Keratinocyte (primary cell): ENCODE measurements at regions not wholly inside any gene's neighbourhood (a gene's known extent, or its start where the extent isn't known, plus 50 kb on each side); places are given as distances from the start of the nearest gene placed in this dataset.

ENCODE experiments used
- DNase-seq: peaks from one replicate; pipeline ENCODE4 v3.0.0-alpha.2; 2011; ENCODE audit warnings: low read depth, missing footprints, low spot score
- FAIRE-seq: peaks from 2 replicates; lab custom pipeline; 2011; peaks lifted over from hg19 to GRCh38; lab: Jason Lieb, UNC
- H2AFZ ChIP-seq: 2 replicates; pipeline ENCODE4 v1.6.0; 2012; ENCODE audit warnings: low read length, control low read depth, inconsistent platforms; ENCODE audit not compliant: control insufficient read depth
- H3K27ac ChIP-seq: 2 replicates; pipeline ENCODE4 v1.5.1; 2011; ENCODE audit warnings: low read length; ENCODE audit not compliant: control insufficient read depth, insufficient read depth
- H3K27me3 ChIP-seq: 3 replicates; pipeline ENCODE4 v1.6.0; 2011; ENCODE audit warnings: low read length; ENCODE audit not compliant: control insufficient read depth, insufficient read depth; ENCODE audit errors: extremely low read depth
- H3K36me3 ChIP-seq, 2 experiments: 2 replicates in 1 of 2; 3 replicates in 1 of 2; pipeline ENCODE4 v1.5.1; 2011; ENCODE audit warnings: low read length in 2 of 2, mild to moderate bottlenecking in 1 of 2; ENCODE audit not compliant: control insufficient read depth in 2 of 2, insufficient read depth in 2 of 2; ENCODE audit errors: extremely low read depth in 1 of 2
- H3K4me1 ChIP-seq: 3 replicates; pipeline ENCODE4 v1.5.1; 2011; ENCODE audit warnings: low read length; ENCODE audit not compliant: control insufficient read depth, insufficient read depth; ENCODE audit errors: extremely low read depth
- H3K4me2 ChIP-seq: 3 replicates; pipeline ENCODE4 v1.6.0; 2011; ENCODE audit warnings: low read depth, low read length; ENCODE audit not compliant: control insufficient read depth, insufficient read depth; ENCODE audit errors: extremely low read depth
- H3K4me3 ChIP-seq, 3 experiments: fragments of 200-600 bp in 1 of 3; sonication (generic) in 1 of 3; 2 replicates in 2 of 3; 3 replicates in 1 of 3; pipeline ENCODE4 v1.5.1; 2011 to 2016; ENCODE audit warnings: low read length in 3 of 3, mild to moderate bottlenecking in 3 of 3, control low read depth in 2 of 3, inconsistent platforms in 1 of 3, low read depth in 1 of 3, mixed read lengths in 1 of 3, mixed run types in 1 of 3, moderate library complexity in 1 of 3; ENCODE audit not compliant: control insufficient read depth in 2 of 3, insufficient read depth in 2 of 3; ENCODE audit errors: extremely low read depth in 1 of 3
- H3K79me2 ChIP-seq: 2 replicates; pipeline ENCODE4 v1.6.0; 2012; ENCODE audit warnings: low read length; ENCODE audit not compliant: control insufficient read depth, insufficient read depth
- H3K9ac ChIP-seq: 3 replicates; pipeline ENCODE4 v1.6.0; 2011; ENCODE audit warnings: low read length; ENCODE audit not compliant: control insufficient read depth, insufficient read depth; ENCODE audit errors: extremely low read depth
- H3K9me1 ChIP-seq: 3 replicates; pipeline ENCODE4 v1.6.0; 2011; ENCODE audit warnings: low read length; ENCODE audit not compliant: control insufficient read depth, insufficient read depth; ENCODE audit errors: extremely low read depth
- H3K9me3 ChIP-seq: 2 replicates; pipeline ENCODE4 v1.5.1; 2012; ENCODE audit warnings: low read depth, low read length; ENCODE audit not compliant: control insufficient read depth
- H4K20me1 ChIP-seq: 3 replicates; pipeline ENCODE4 v1.6.0; 2011; ENCODE audit warnings: low read length; ENCODE audit not compliant: control insufficient read depth, insufficient read depth; ENCODE audit errors: extremely low read depth
- CTCF ChIP-seq, 3 experiments: IDR thresholded peaks in 1 of 3; conservative IDR thresholded peaks in 1 of 3; optimal IDR thresholded peaks in 1 of 3; 2 replicates in 2 of 3; 3 replicates in 1 of 3; pipeline versions ENCODE3 to v1.5.1; 2011; ENCODE audit warnings: low read length in 3 of 3, mild to moderate bottlenecking in 3 of 3, moderate library complexity in 2 of 3, control low read depth in 1 of 3, inconsistent platforms in 1 of 3; ENCODE audit not compliant: insufficient read depth in 2 of 3; ENCODE audit errors: extremely low read depth in 1 of 3
- EZH2 ChIP-seq: IDR thresholded peaks from one replicate; pipeline ENCODE4 v1.6.1; 2012; ENCODE audit warnings: inconsistent platforms, mild to moderate bottlenecking, low read length, moderate library complexity
- dilution Hi-C: fragments of 300-500 bp; cut with MboI; formaldehyde crosslinking; loops from one replicate; pipeline ENCODE4 v1.7.0; 2020; ENCODE audit warnings: low sequenced_read_pairs; ENCODE audit not compliant: extremely low pct_ligation_motif_present

DNA sequence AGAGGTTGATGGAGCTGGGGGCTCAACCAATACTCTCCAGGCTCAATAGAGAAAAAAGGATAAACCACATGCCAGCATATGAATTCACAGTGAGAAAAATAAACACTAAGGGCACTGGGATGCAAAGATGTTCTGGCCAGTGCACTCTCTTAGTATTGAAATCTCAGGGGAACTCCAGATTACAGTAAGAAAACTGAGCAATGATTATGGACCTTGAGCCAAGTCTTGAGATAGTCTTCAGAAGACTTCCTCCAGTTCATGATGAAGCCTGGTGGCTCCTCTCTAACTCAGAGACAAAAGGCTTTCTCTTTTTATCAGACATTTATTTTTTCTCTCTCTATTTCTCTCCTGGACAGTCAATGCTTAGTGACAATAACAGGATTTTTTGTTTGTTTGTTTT lies 139.8 kb upstream of the SPEF2 start:
- no peaks in the 10 kb centered on the region for H3K4me1 ChIP-seq
- no peak overlapping the region for H2AFZ ChIP-seq
- no peak for FAIRE-seq
- H3K9me1 ChIP-seq: no peaks in the 10 kb centered on the region
- H3K36me3 ChIP-seq: no peaks in the 10 kb centered on the region
- DNase-seq: no peak
- H3K9ac ChIP-seq: no peak overlapping the region
- H3K4me2 ChIP-seq: no peak overlapping the region
- TF ChIP-seq CTCF (optimal IDR thresholded peaks at IDR 0.05 in 1 of 3, IDR thresholded peaks at IDR 0.05 in 1 of 3, conservative IDR thresholded peaks at IDR 0.05 in 1 of 3; ENCODE audit: extremely low read depth in 1 of 3, insufficient read depth in 2 of 3, low read length in 3 of 3): no peak
- no peak for TF ChIP-seq EZH2
- no peaks in the 10 kb centered on the region for H3K27me3 ChIP-seq
- no peaks in the 10 kb centered on the region for H4K20me1 ChIP-seq
- no peaks in the 10 kb centered on the region for H3K79me2 ChIP-seq
- dilution Hi-C loops: no loop called here
- H3K4me3 ChIP-seq: no peak overlapping the region
- H3K9me3 ChIP-seq: no peaks in the 10 kb centered on the region
- H3K27ac ChIP-seq: no peak overlapping the region

- no peak overlapping the region for H3K27ac ChIP-seq
- H3K79me2 ChIP-seq: no peaks in the 10 kb centered on the region
- dilution Hi-C loops: no loop called here
- H3K9me1 ChIP-seq: no peaks in the 10 kb centered on the region
- H4K20me1 ChIP-seq: no peaks in the 10 kb centered on the region
- DNase-seq (no peak), FAIRE-seq (no peak)
- H3K4me1 ChIP-seq: no peaks in the 10 kb centered on the region
- H3K36me3 ChIP-seq: no peaks in the 10 kb centered on the region
- H3K4me2 ChIP-seq: no peak overlapping the region
- TF ChIP-seq CTCF (optimal IDR thresholded peaks at IDR 0.05 in 1 of 3, IDR thresholded peaks at IDR 0.05 in 1 of 3, conservative IDR thresholded peaks at IDR 0.05 in 1 of 3; ENCODE audit: extremely low read depth in 1 of 3, insufficient read depth in 2 of 3, low read length in 3 of 3) (no peak), EZH2 (no peak)
- no peak overlapping the region for H3K4me3 ChIP-seq
- no peaks in the 10 kb centered on the region for H3K27me3 ChIP-seq
- H3K9ac ChIP-seq: no peak overlapping the region
- no peak overlapping the region for H2AFZ ChIP-seq
- H3K9me3 ChIP-seq: no peaks in the 10 kb centered on the region
Observed at GRCh38 chr5:35477321-35477720, 140.3 kb upstream of the SPEF2 start.
